C4-2B (cell line): ENCODE measurements at regions not wholly inside any gene's neighbourhood (a gene's known extent, or its start where the extent isn't known, plus 50 kb on each side); places are given as distances from the start of the nearest gene placed in this dataset.

Experiments
- CTCF ChIP-seq: fragments of 450-650 bp; conservative IDR thresholded peaks from 2 replicates; pipeline ENCODE4 v1.5.1; 2017; ENCODE audit warnings: mild to moderate bottlenecking
- ZFX ChIP-seq: fragments of 450-650 bp; IDR thresholded peaks from 2 replicates; pipeline ENCODE4 v1.6.1; 2017

DNA sequence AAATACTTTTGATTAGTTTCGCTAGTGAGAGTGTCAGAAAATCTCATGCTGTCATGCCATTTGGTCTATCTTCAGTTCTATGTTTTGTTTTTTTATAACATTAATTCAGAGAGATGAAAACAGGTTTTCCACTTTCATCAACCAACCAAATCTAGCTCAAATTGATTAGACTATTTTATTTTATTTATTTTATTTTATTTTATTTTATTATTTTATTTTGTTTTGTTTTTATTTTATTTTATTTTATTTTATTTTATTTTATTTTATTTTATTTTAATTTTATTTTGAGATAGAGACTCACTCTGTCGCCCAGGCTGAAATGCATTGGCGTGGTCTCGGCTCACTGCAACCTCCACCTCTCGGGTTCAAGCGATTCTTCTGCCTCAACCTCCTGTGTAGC is 1391.0 kb upstream of the ADGRB3 start:
- TF ChIP-seq CTCF (no peak), ZFX (no peak)
